G401 (cell line): ENCODE measurements at regions not wholly inside any gene's neighbourhood (a gene's known extent, or its start where the extent isn't known, plus 50 kb on each side); places are given as distances from the start of the nearest gene placed in this dataset.
"Not testable (repeated sequence)": the region's sequence is repeated elsewhere in the genome, so short reads cannot be mapped to it uniquely, and the experiment has no call there.

ENCODE experiments used
- DNase-seq: peaks from one replicate; pipeline ENCODE4 v3.0.0-alpha.2; 2015; ENCODE audit warnings: low spot score
- in situ Hi-C: cut with HindIII; loops from 2 replicates; pipeline ENCODE4 v1.10.0; 2016; ENCODE audit warnings: low sequenced_read_pairs, mixed read lengths

GRCh38 chr1:229710746-229711145 is 84.7 kb downstream of the URB2 start:
- in situ Hi-C loops, result no loop called here
- DNase-seq, result no peak

- no peak for DNase-seq
- in situ Hi-C loops, result no loop called here
Measured at GRCh38 chr1:229714306-229714705, 88.3 kb downstream of the URB2 start.

DNA sequence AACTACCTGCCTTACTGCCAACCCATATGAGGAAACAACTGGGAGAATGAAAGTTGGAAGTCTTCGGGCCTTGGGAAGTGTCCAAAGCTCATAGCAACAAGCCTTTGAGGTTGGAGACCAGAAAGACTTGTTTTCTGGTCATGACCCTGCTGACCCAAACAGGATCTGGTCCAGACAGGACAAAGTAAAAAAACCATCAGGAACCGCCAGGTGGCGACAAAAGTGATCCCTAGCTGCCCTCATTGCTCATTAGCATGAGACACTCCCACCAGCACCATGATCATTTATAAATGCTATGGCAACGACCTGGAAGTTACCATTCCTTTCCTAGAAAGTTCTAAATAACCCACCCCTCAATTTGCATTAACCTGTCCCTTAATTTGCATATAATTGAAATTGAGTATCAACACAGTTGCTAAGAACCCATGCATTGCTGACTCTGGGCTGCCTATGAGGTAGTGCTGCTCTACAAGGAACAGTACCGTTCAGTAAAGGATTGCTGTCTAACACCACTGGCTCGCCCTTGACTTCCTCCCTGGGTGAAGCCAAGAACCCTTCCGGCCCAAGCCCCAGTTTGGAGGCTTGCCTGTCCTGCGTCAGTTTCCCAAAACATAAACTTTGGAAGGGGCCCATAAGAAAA is 89.0 kb downstream of the URB2 start:
- in situ Hi-C loops, result no loop called here
- no peak for DNase-seq

GRCh38 chr1:229716069-229716468 is 90.0 kb downstream of the URB2 start:
- DNase-seq, result no peak
- in situ Hi-C loops, result no loop called here

GRCh38 chr1:229716704-229717103 is 90.7 kb downstream of the URB2 start:
- DNase-seq, result no peak
- in situ Hi-C loops, result no loop called here

GRCh38 chr1:229717786-229718576 is 91.9 kb downstream of the URB2 start:
- no peak for DNase-seq
- in situ Hi-C loops, result no loop called here

- in situ Hi-C loops, result no loop called here
- no peak for DNase-seq
Measured at GRCh38 chr1:229726061-229726460, 100.0 kb downstream of the URB2 start.

- in situ Hi-C loops, result no loop called here
Measured at GRCh38 chr1:229729916-229730315, 103.9 kb downstream of the URB2 start.

GRCh38 chr1:229730573-229730972 is 104.5 kb downstream of the URB2 start:
- in situ Hi-C loops, result no loop called here
- DNase-seq, result no peak

More at GRCh38 chr1:229729916-229730315, 103.9 kb downstream of the URB2 start:
- no peak for DNase-seq

DNA sequence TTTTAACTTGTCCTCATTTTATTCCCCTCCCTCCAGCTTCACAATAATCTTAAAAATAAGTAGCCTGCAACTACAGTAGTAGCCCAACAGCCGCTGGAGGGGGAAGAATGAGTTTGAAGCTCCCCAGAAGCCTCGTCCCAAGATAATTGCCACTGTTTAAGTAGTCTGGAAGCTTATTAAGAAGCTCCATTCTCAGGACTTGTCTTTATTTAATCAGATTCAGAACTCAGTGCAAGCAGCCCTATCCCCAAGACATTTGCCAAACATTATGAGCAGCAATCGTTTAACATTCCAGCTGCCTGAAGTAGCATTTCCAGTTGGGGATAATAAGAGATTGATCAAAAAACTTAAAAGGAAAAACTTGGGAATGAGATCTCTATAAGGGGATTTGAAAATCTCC is 106.0 kb downstream of the URB2 start:
- in situ Hi-C loops, result no loop called here
- no peak for DNase-seq

DNA sequence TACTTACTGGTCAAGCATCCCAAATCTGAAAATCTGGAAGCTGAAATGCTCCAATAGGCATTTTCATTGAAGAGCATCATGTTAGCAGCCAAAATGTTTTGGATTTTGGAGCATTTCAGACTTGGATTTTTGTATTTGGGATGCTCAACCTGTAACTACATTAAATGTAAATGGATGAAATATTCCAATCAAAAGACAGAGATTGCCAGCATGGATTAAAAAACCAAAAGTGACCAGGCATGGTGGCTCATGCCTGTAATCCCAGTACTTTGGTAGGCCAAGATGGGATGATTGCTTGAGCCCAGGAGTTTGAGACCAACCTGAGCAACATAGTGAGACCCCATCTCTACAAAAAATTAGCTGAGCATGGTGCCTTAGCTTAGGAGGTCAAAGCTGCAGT is 110.3 kb downstream of the URB2 start:
- DNase-seq, result no peak
- in situ Hi-C loops, result no loop called here

DNA sequence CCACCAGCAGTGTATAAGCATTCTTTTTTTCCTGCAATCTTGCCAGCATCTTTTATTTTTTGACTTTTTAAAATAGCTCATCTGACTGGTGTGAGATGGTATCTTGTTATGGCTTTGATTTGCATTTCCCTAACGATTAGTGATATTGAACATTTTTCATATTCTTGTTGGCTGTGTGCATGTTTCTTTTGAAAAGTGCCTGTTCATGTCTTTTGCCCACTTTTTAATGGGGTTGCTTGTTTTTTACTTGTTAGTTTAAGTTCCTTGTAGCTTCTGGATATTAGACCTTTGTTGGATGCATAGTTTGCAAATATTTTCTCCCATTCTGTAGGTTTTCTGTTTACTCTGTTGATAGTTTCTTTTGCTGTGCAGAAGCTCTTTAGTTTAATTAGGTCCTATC is 116.6 kb downstream of the URB2 start:
- in situ Hi-C loops, DNase-seq: not testable (repeated sequence)

DNA sequence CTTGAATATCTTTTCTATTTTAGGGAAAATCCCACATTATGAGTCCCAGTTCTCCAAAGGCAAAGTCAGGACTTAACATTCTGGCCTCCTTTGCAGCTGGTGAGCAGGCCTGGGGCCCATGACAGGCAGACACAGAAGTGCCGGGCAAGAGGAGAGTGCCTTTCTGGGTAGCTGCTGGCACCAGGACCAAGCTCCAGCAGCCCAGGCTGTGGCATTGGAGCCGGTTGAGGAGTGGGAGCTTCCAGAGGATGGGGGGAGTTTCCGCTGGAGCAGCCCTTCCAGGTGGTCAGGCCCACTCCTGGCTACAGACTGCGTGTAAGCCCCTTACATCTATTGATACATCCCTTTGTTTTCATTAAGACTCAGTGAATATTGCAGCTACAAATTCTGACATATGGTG is 123.9 kb downstream of the URB2 start:
- in situ Hi-C loops, result no loop called here
- no peak for DNase-seq

GRCh38 chr1:229751610-229752009 is 125.6 kb downstream of the URB2 start:
- no peak for DNase-seq
- in situ Hi-C loops, result no loop called here

DNA sequence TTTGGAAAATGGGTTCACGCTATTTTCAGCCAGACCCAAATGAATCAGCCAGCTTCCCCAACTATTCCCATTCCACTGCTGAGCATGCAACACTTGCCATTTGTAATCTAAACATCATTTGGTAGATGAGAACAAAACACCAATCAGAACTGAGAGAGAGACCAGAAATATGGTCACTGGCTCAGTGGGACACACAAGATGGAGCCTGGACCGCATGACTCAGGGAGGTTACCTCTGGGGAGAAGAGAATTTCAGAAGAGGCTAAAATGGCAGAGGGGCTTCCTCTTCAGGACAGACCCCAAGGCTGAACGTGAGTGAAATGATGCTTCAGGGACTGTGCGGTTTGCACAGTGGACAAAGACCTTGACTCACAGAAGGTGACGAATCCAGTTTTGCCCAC is 126.6 kb downstream of the URB2 start:
- DNase-seq, result no peak
- in situ Hi-C loops, result no loop called here

DNA sequence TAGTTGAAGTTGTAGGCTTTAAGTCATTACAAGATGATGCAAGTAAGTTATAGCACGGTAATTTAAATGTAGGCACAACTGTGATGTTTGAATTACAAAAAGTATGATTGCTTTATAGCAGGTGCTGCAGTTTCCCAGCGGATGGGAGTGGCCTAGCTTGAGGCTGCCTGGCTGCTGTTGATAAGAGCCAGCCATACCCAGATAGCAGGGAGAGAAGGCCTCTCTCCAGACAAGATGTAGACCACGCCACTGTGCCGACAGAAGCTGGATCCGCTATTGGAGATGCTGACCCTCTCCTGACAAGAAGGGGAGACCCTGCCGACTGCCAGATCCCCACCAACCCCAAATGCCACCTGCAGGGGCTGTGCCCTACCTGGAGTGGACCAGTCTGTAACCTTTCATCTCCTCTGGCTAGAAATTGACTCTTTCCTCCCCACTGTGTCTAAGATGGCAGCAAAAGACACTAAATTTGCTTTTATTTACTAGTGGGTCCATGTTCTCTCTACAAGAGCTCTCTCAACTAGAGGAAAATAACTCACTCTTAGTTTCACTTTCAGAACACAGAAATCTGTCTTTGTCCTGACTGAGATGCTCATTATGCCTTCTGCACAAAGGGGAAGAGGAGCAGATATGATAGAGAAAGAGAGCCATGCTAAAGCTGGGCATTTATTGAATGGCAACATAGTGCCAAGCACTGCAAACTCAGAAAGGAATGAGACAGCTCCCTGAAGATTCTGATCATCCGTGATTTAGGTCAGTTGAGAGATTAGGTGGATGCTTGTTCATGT is 127.9 kb downstream of the URB2 start:
- no peak for DNase-seq
- in situ Hi-C loops, result no loop called here

- in situ Hi-C loops, result no loop called here
- DNase-seq, result no peak
Measured at GRCh38 chr1:229756666-229757065, 130.6 kb downstream of the URB2 start.

DNA sequence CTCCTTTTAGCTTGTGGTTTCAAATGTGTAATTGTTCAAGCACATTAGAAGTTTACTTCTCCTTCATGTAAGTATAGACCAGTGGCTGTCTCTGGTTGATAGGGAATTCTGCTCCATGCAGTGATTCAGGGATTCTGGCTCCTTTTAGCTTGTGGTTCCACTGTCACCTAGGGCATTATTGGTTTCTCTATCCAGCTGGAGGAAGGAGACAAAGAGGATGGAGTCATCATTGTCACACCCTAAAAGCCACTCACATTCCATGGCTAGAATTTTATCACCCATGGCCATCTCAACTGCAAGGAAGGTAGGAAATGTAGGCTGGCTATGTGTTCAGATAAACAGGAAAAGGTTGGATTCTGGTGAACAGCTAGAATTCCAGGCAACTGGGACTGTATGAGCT is 131.2 kb downstream of the URB2 start:
- DNase-seq, result no peak
- in situ Hi-C loops, result no loop called here

DNA sequence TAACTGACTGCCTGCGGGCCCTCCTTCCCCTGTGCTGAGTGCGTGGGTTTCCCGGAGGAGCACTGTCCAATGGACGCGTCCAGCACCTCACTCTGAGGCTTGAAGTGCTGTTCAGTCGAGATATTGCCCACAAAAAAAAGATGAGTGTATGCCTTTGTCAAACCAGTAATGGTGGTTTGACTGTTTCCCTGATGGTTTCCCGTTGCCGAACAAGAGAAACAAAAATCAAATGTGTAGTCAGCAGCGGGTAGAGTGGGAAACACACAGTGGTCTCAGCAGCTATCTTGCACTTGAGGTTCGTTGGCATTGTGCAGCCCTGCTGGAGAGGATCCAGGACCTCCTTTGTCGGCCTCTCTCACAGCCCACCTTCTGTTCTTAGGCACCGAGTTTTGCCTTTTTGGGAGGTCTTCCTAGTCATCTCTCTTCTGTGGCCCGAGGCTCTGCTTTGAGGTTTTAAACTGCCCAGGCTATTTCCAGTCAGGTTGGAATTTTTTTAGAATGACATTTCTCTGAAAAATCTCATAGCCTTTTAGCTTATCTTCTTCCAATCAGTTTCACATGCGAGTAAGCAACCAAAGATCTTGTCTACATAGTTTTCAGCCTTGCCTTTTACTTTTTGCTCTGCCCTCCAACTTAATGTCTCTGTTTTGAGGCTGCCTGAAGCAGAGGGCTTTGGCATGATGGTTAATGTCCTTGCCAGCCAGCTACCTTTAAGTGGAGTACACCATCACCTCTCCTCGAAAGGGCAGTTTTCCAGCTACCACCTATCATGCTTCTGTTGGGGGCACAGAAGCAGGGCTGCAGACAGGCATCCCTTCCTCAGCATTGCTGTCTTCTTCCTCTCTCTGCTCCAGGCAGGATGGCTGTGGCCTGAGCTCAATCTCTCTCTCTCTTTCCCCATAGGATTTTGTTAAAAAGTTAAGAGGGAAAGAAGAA is 132.3 kb downstream of the URB2 start:
- no peak for DNase-seq
- in situ Hi-C loops, result no loop called here
